Lower lobe of right lung (tissue), 2 donors: ENCODE measurements at regions not wholly inside any gene's neighbourhood (a gene's known extent, or its start where the extent isn't known, plus 50 kb on each side); places are given as distances from the start of the nearest gene placed in this dataset.
A peak's percentile ranks its signal among the peaks of the same experiment; 100 is the strongest.
"Not testable (repeated sequence)": the region's sequence is repeated elsewhere in the genome, so short reads cannot be mapped to it uniquely, and the experiment has no call there.

ENCODE experiments used
- ATAC-seq, 2 donors: fragments of 200-7000 bp; cut with Tn5 transposase; one replicate each; pipeline ENCODE4 v1.9.1; 2020 to 2022; ENCODE audit warnings: mild to moderate bottlenecking in 2 of 2, moderate library complexity in 2 of 2
- DNase-seq: peaks from one replicate; pipeline ENCODE4 v3.0.0-alpha.2; 2020
- H3K27ac ChIP-seq: fragments of 200-600 bp; one replicate; pipeline ENCODE4 v1.8.0; 2022
- H3K27me3 ChIP-seq: fragments of 200-600 bp; one replicate; pipeline ENCODE4 v1.8.0; 2022; ENCODE audit warnings: low read depth
- H3K36me3 ChIP-seq: fragments of 200-600 bp; one replicate; pipeline ENCODE4 v1.8.0; 2022; ENCODE audit warnings: mild to moderate bottlenecking
- H3K4me1 ChIP-seq: fragments of 200-600 bp; one replicate; pipeline ENCODE4 v1.8.0; 2022
- H3K4me3 ChIP-seq: fragments of 200-600 bp; one replicate; pipeline ENCODE4 v1.8.0; 2022; ENCODE audit warnings: mild to moderate bottlenecking
- H3K9me3 ChIP-seq: fragments of 200-600 bp; one replicate; pipeline ENCODE4 v1.8.0; 2022
- intact Hi-C: fragments of 100-400 bp; cut with DNase I; formaldehyde crosslinking; loops from one replicate; pipeline ENCODE4 v1.11.0; 2022
- donor health status: DM: no; HTN: yes; CAD: no; lungs with severe emphysema.

GRCh38 chr1:120561767-120562166, 146.9 kb downstream of the NBPF8 start:
- DNase-seq, H3K27ac ChIP-seq, intact Hi-C loops, H3K4me1 ChIP-seq, H3K4me3 ChIP-seq, H3K36me3 ChIP-seq, H3K27me3 ChIP-seq, ATAC-seq, H3K9me3 ChIP-seq: not testable (repeated sequence)

GRCh38 chr1:120565396-120565795, 150.6 kb downstream of the NBPF8 start:
- H3K27ac ChIP-seq, H3K36me3 ChIP-seq, DNase-seq, intact Hi-C loops, ATAC-seq, H3K4me3 ChIP-seq, H3K4me1 ChIP-seq, H3K9me3 ChIP-seq, H3K27me3 ChIP-seq: not testable (repeated sequence)

- H3K27me3 ChIP-seq, H3K4me3 ChIP-seq, H3K36me3 ChIP-seq, intact Hi-C loops, DNase-seq, H3K4me1 ChIP-seq, H3K9me3 ChIP-seq, H3K27ac ChIP-seq: not testable (repeated sequence)
- peak; percentile 68 to 75 for ATAC-seq
Measured at GRCh38 chr1:120567620-120568019, 152.8 kb downstream of the NBPF8 start.

- H3K36me3 ChIP-seq, H3K4me1 ChIP-seq, H3K4me3 ChIP-seq, H3K27ac ChIP-seq, DNase-seq, ATAC-seq, H3K9me3 ChIP-seq, intact Hi-C loops, H3K27me3 ChIP-seq: not testable (repeated sequence)
Measured at GRCh38 chr1:120575201-120575600, 148.5 kb upstream of the NBPF26 start.

GRCh38 chr1:120582135-120582534, 141.6 kb upstream of the NBPF26 start:
- H3K4me1 ChIP-seq, ATAC-seq, intact Hi-C loops, H3K9me3 ChIP-seq, DNase-seq, H3K36me3 ChIP-seq, H3K27ac ChIP-seq, H3K27me3 ChIP-seq, H3K4me3 ChIP-seq: not testable (repeated sequence)

- H3K4me3 ChIP-seq, H3K36me3 ChIP-seq, H3K9me3 ChIP-seq, H3K27me3 ChIP-seq, ATAC-seq, H3K27ac ChIP-seq, intact Hi-C loops, H3K4me1 ChIP-seq, DNase-seq: not testable (repeated sequence)
Measured at GRCh38 chr1:120586053-120586452, 137.7 kb upstream of the NBPF26 start.

- H3K9me3 ChIP-seq, H3K27me3 ChIP-seq, intact Hi-C loops, H3K27ac ChIP-seq, DNase-seq, H3K4me1 ChIP-seq, H3K36me3 ChIP-seq, H3K4me3 ChIP-seq, ATAC-seq: not testable (repeated sequence)
Measured at GRCh38 chr1:120588811-120589210, 134.9 kb upstream of the NBPF26 start.

- H3K27me3 ChIP-seq, H3K4me1 ChIP-seq, H3K4me3 ChIP-seq, H3K9me3 ChIP-seq, H3K36me3 ChIP-seq, H3K27ac ChIP-seq, intact Hi-C loops, ATAC-seq, DNase-seq: not testable (repeated sequence)
Measured at GRCh38 chr1:120591774-120592173, 132.0 kb upstream of the NBPF26 start.

- H3K27ac ChIP-seq, intact Hi-C loops, H3K4me1 ChIP-seq, H3K36me3 ChIP-seq, DNase-seq, H3K27me3 ChIP-seq, H3K9me3 ChIP-seq, H3K4me3 ChIP-seq: not testable (repeated sequence)
- peak; percentile 65 to 69 for ATAC-seq
Measured at GRCh38 chr1:120592943-120593342, 130.8 kb upstream of the NBPF26 start.

GRCh38 chr1:120593648-120594047, 130.1 kb upstream of the NBPF26 start:
- H3K36me3 ChIP-seq, ATAC-seq, DNase-seq, intact Hi-C loops, H3K27me3 ChIP-seq, H3K4me1 ChIP-seq, H3K4me3 ChIP-seq, H3K27ac ChIP-seq, H3K9me3 ChIP-seq: not testable (repeated sequence)

GRCh38 chr1:120598331-120598951, 125.3 kb upstream of the NBPF26 start:
- H3K27ac ChIP-seq, intact Hi-C loops, DNase-seq, H3K9me3 ChIP-seq, H3K4me1 ChIP-seq, H3K27me3 ChIP-seq, H3K4me3 ChIP-seq, H3K36me3 ChIP-seq: not testable (repeated sequence)
- peak; percentile 91 to 93 for ATAC-seq

GRCh38 chr1:120599511-120599910, 124.2 kb upstream of the NBPF26 start:
- H3K4me1 ChIP-seq, H3K27ac ChIP-seq, H3K9me3 ChIP-seq, H3K36me3 ChIP-seq, intact Hi-C loops, H3K4me3 ChIP-seq, ATAC-seq, DNase-seq, H3K27me3 ChIP-seq: not testable (repeated sequence)

- DNase-seq, intact Hi-C loops, H3K27ac ChIP-seq, H3K4me3 ChIP-seq, H3K4me1 ChIP-seq, ATAC-seq, H3K27me3 ChIP-seq, H3K36me3 ChIP-seq, H3K9me3 ChIP-seq: not testable (repeated sequence)
Measured at GRCh38 chr1:120600442-120601041, 123.2 kb upstream of the NBPF26 start.

- intact Hi-C loops, H3K4me1 ChIP-seq, H3K27ac ChIP-seq: not testable (repeated sequence)
Measured at GRCh38 chr1:120607882-120608281, 115.9 kb upstream of the NBPF26 start.

More at GRCh38 chr1:120607882-120608281, 115.9 kb upstream of the NBPF26 start:
- DNase-seq, ATAC-seq, H3K9me3 ChIP-seq, H3K27me3 ChIP-seq, H3K4me3 ChIP-seq, H3K36me3 ChIP-seq: not testable (repeated sequence)
